Naive thymus-derived CD8-positive, alpha-beta T cell (primary cell): ENCODE measurements at regions not wholly inside any gene's neighbourhood (a gene's known extent, or its start where the extent isn't known, plus 50 kb on each side); places are given as distances from the start of the nearest gene placed in this dataset.
"Not testable (repeated sequence)": the region's sequence is repeated elsewhere in the genome, so short reads cannot be mapped to it uniquely, and the experiment has no call there.

Experiments used
- ATAC-seq, 2 donors: fragments of 150-1000 bp; cut with Tn5 transposase in 1 of 2; sonication (Bioruptor Pico), chemical (Tn5 transposase) in 1 of 2; 1 replicate in 1 of 2; 2 replicates in 1 of 2; pipeline ENCODE4 v1.10.0; 2021; ENCODE audit warnings: mild to moderate bottlenecking in 2 of 2, moderate library complexity in 2 of 2
- POLR2A ChIA-PET: fragments of 350-600 bp; sonication (Branson Sonifier 250); formaldehyde crosslinking; loops from one replicate; lab custom pipeline; 2021; ENCODE audit warnings: antibody characterized with exemption; lab: Charles Lee
- DNase-seq, 10 donors: peaks; one replicate each; pipeline versions ENCODE4 v3.0.0 to v3.0.0-alpha.2; 2020 to 2022
- H3K27ac Mint-ChIP-seq, 10 donors: one replicate each; pipeline ENCODE4 v1.8.0; 2020 to 2022; ENCODE audit warnings: mild to moderate bottlenecking in 10 of 10, mixed read lengths in 10 of 10, moderate library complexity in 4 of 10, inconsistent platforms in 1 of 10
- H3K27me3 Mint-ChIP-seq, 5 donors: one replicate each; pipeline ENCODE4 v1.8.0; 2021 to 2022; ENCODE audit warnings: mixed read lengths in 5 of 5
- H3K36me3 Mint-ChIP-seq, 3 donors: one replicate each; pipeline ENCODE4 v1.8.0; 2020 to 2022; ENCODE audit warnings: mixed read lengths in 3 of 3, mild to moderate bottlenecking in 2 of 3, inconsistent platforms in 1 of 3
- H3K4me1 Mint-ChIP-seq, 4 donors: one replicate each; pipeline ENCODE4 v1.8.0; 2021 to 2022; ENCODE audit warnings: mixed read lengths in 4 of 4
- H3K4me3 Mint-ChIP-seq, 10 donors: one replicate each; pipeline ENCODE4 v1.8.0; 2020 to 2022; ENCODE audit warnings: mild to moderate bottlenecking in 10 of 10, mixed read lengths in 10 of 10, moderate library complexity in 6 of 10, inconsistent platforms in 1 of 10
- H3K9me3 Mint-ChIP-seq, 9 donors: one replicate each; pipeline ENCODE4 v1.8.0; 2020 to 2022; ENCODE audit warnings: mixed read lengths in 9 of 9, mild to moderate bottlenecking in 3 of 9, inconsistent platforms in 1 of 9, moderate library complexity in 1 of 9

- Mint-ChIP-seq H3K27ac (no peak overlapping the region), H3K27me3 (peaks cover 0 to 9% (median 0%) of the 10 kb centered on the region in 5 donors), H3K4me1 (peaks cover 5 to 19% (median 8%) of the 10 kb centered on the region in 4 donors), H3K9me3 (no peaks in the 10 kb centered on the region), H3K36me3 (no peaks in the 10 kb centered on the region), H3K4me3 (no peak overlapping the region)
- no peak for ATAC-seq
- DNase-seq, result no peak
- POLR2A ChIA-PET, result no interaction called here
Observed at GRCh38 chr12:62166525-62166924, 93.7 kb upstream of the USP15 start.

- no peak overlapping the region for H3K4me3 Mint-ChIP-seq
- POLR2A ChIA-PET, result no interaction called here
- DNase-seq (no peak), ATAC-seq (no peak)
- H3K9me3 Mint-ChIP-seq, result no peaks in the 10 kb centered on the region
- H3K36me3 Mint-ChIP-seq, result no peaks in the 10 kb centered on the region
- no peak overlapping the region for H3K27ac Mint-ChIP-seq
- peaks cover 0 to 9% (median 0%) of the 10 kb centered on the region in 5 donors for H3K27me3 Mint-ChIP-seq
- H3K4me1 Mint-ChIP-seq, result peaks cover 0 to 3% (median 2%) of the 10 kb centered on the region in 4 donors
Observed at GRCh38 chr12:62168411-62168810, 91.8 kb upstream of the USP15 start.

GRCh38 chr12:62170241-62170640 lies 90.0 kb upstream of the USP15 start:
- no peaks in the 10 kb centered on the region for H3K4me1 Mint-ChIP-seq

GRCh38 chr12:62190689-62191490 lies 69.3 kb upstream of the USP15 start:
- POLR2A ChIA-PET, result interaction anchor here (0.9 kb wide), 1 partner anchor 12 kb away, joined by 3 read pairs; no protein-coding TSS in a partner anchor
- no peaks in the 10 kb centered on the region for H3K9me3 Mint-ChIP-seq
- peak; percentile 16 to 20 for ATAC-seq
- H3K27me3 Mint-ChIP-seq, result peaks cover 23 to 44% (median 35%) of the 10 kb centered on the region in 5 donors
- H3K36me3 Mint-ChIP-seq, result no peaks in the 10 kb centered on the region
- H3K4me1 Mint-ChIP-seq, result peaks cover 13 to 30% (median 27%) of the 10 kb centered on the region in 4 donors
- peak in 3 of 10 donors; percentile 5 to 40 (median 21) for DNase-seq
- peak overlapping the region; percentile 82 to 92 (median 90) for H3K4me3 Mint-ChIP-seq
- peak overlapping the region in 1 of 10 donors; percentile 8 for H3K27ac Mint-ChIP-seq

More at GRCh38 chr12:62170241-62170640, 90.0 kb upstream of the USP15 start:
- POLR2A ChIA-PET, result no interaction called here
- DNase-seq (no peak), ATAC-seq (no peak)
- no peaks in the 10 kb centered on the region for H3K9me3 Mint-ChIP-seq
- H3K36me3 Mint-ChIP-seq, result no peaks in the 10 kb centered on the region
- H3K27ac Mint-ChIP-seq, result peak overlapping the region in 1 of 10 donors; percentile 25
- H3K27me3 Mint-ChIP-seq, result peaks cover 0 to 8% (median 0%) of the 10 kb centered on the region in 5 donors
- H3K4me3 Mint-ChIP-seq, result no peak overlapping the region

- POLR2A ChIA-PET, result interaction anchor here (0.5 to 0.9 kb wide), 2 partner anchors 10 to 11 kb away, joined by 3 to 4 read pairs; no protein-coding TSS in a partner anchor
- peak overlapping the region; percentile 82 to 92 (median 90) for H3K4me3 Mint-ChIP-seq
- H3K4me1 Mint-ChIP-seq, result peaks cover 13 to 37% (median 27%) of the 10 kb centered on the region in 4 donors
- peaks cover 23 to 44% (median 35%) of the 10 kb centered on the region in 5 donors for H3K27me3 Mint-ChIP-seq
- peak; percentile 37 to 39 for ATAC-seq
- no peaks in the 10 kb centered on the region for H3K36me3 Mint-ChIP-seq
- DNase-seq, result peak in 5 of 10 donors; percentile 0 to 39 (median 12)
- no peaks in the 10 kb centered on the region for H3K9me3 Mint-ChIP-seq
- peak overlapping the region in 3 of 10 donors; percentile 62 to 75 (median 66) for H3K27ac Mint-ChIP-seq
Observed at GRCh38 chr12:62191491-62192179, 68.6 kb upstream of the USP15 start.

GRCh38 chr12:62192180-62192902 lies 67.9 kb upstream of the USP15 start:
- POLR2A ChIA-PET, result interaction anchor here (0.5 to 0.9 kb wide), 2 partner anchors 10 to 11 kb away, joined by 3 to 4 read pairs; no protein-coding TSS in a partner anchor
- DNase-seq, result peak; percentile 4 to 80 (median 58)
- no peaks in the 10 kb centered on the region for H3K36me3 Mint-ChIP-seq
- no peaks in the 10 kb centered on the region for H3K9me3 Mint-ChIP-seq
- ATAC-seq, result peak; percentile 85 to 89
- peaks cover 13 to 37% (median 27%) of the 10 kb centered on the region in 4 donors for H3K4me1 Mint-ChIP-seq
- peak overlapping the region; percentile 82 to 92 (median 90) for H3K4me3 Mint-ChIP-seq
- peak overlapping the region in 3 of 10 donors; percentile 60 to 66 (median 62) for H3K27ac Mint-ChIP-seq
- H3K27me3 Mint-ChIP-seq, result peaks cover 23 to 44% (median 35%) of the 10 kb centered on the region in 5 donors

- Mint-ChIP-seq H3K4me1 (peaks cover 13 to 37% (median 27%) of the 10 kb centered on the region in 4 donors), H3K27me3 (peaks cover 20 to 39% (median 32%) of the 10 kb centered on the region in 5 donors), H3K9me3 (no peaks in the 10 kb centered on the region), H3K36me3 (no peaks in the 10 kb centered on the region), H3K27ac (peak overlapping the region in 1 of 10 donors; percentile 66), H3K4me3 (peak overlapping the region in 4 of 10 donors; percentile 87 to 92 (median 90))
- ATAC-seq (no peak), DNase-seq (peak in 1 of 10 donors; percentile 10)
- POLR2A ChIA-PET, result no interaction called here
Observed at GRCh38 chr12:62192903-62193250, 67.3 kb upstream of the USP15 start.

- POLR2A ChIA-PET, result no interaction called here
- peaks cover 13 to 37% (median 27%) of the 10 kb centered on the region in 4 donors for H3K4me1 Mint-ChIP-seq
- DNase-seq, result no peak
Observed at GRCh38 chr12:62194031-62194430, 66.2 kb upstream of the USP15 start.

GRCh38 chr12:62194616-62195015 lies 65.6 kb upstream of the USP15 start:
- Mint-ChIP-seq H3K9me3 (no peaks in the 10 kb centered on the region), H3K4me3 (no peak overlapping the region), H3K36me3 (no peaks in the 10 kb centered on the region), H3K27me3 (peaks cover 14 to 36% (median 27%) of the 10 kb centered on the region in 5 donors), H3K27ac (no peak overlapping the region), H3K4me1 (peaks cover 13 to 37% (median 27%) of the 10 kb centered on the region in 4 donors)
- POLR2A ChIA-PET, result no interaction called here
- ATAC-seq (no peak), DNase-seq (no peak)

More at GRCh38 chr12:62194031-62194430, 66.2 kb upstream of the USP15 start:
- H3K27ac Mint-ChIP-seq, result no peak overlapping the region
- H3K27me3 Mint-ChIP-seq, result peaks cover 18 to 36% (median 29%) of the 10 kb centered on the region in 5 donors
- ATAC-seq, result no peak
- H3K9me3 Mint-ChIP-seq, result no peaks in the 10 kb centered on the region
- H3K4me3 Mint-ChIP-seq, result no peak overlapping the region
- no peaks in the 10 kb centered on the region for H3K36me3 Mint-ChIP-seq

- H3K4me1 Mint-ChIP-seq, result peaks cover 10 to 26% (median 15%) of the 10 kb centered on the region in 4 donors
- no peak for ATAC-seq
- POLR2A ChIA-PET, result no interaction called here
- H3K27ac Mint-ChIP-seq, result peak overlapping the region in 1 of 10 donors; percentile 39
- no peak for DNase-seq
- peaks cover 5 to 20% (median 14%) of the 10 kb centered on the region in 5 donors for H3K27me3 Mint-ChIP-seq
- peaks cover 0 to 6% (median 0%) of the 10 kb centered on the region in 3 donors for H3K36me3 Mint-ChIP-seq
- H3K4me3 Mint-ChIP-seq, result no peak overlapping the region
- peaks cover 0 to 11% (median 4%) of the 10 kb centered on the region in 9 donors for H3K9me3 Mint-ChIP-seq
Observed at GRCh38 chr12:62196146-62196545, 64.1 kb upstream of the USP15 start.

GRCh38 chr12:62202861-62203260 lies 57.3 kb upstream of the USP15 start:
- POLR2A ChIA-PET, result interaction anchor here (0.6 kb wide), 1 partner anchor 11 kb away, joined by 3 read pairs; no protein-coding TSS in a partner anchor
- H3K4me1 Mint-ChIP-seq, ATAC-seq, H3K27ac Mint-ChIP-seq, DNase-seq, H3K4me3 Mint-ChIP-seq: not testable (repeated sequence)
- Mint-ChIP-seq H3K36me3 (peaks cover 0 to 31% (median 18%) of the 10 kb centered on the region in 3 donors), H3K27me3 (peaks cover 0 to 14% (median 8%) of the 10 kb centered on the region in 5 donors), H3K9me3 (peaks cover 10 to 49% (median 28%) of the 10 kb centered on the region in 9 donors)

- H3K9me3 Mint-ChIP-seq, result peaks cover 10 to 46% (median 28%) of the 10 kb centered on the region in 9 donors
- H3K27ac Mint-ChIP-seq, result no peak overlapping the region
- POLR2A ChIA-PET, result no interaction called here
- peaks cover 3 to 13% (median 7%) of the 10 kb centered on the region in 4 donors for H3K4me1 Mint-ChIP-seq
- DNase-seq (peak in 1 of 10 donors; percentile 56), ATAC-seq (no peak)
- H3K36me3 Mint-ChIP-seq, result peaks cover 0 to 31% (median 18%) of the 10 kb centered on the region in 3 donors
- no peak overlapping the region for H3K4me3 Mint-ChIP-seq
- peaks cover 0 to 17% (median 8%) of the 10 kb centered on the region in 5 donors for H3K27me3 Mint-ChIP-seq
Observed at GRCh38 chr12:62205346-62205745, 54.9 kb upstream of the USP15 start.
